ENCODE measurements at regions not wholly inside any gene's neighbourhood (a gene's known extent, or its start where the extent isn't known, plus 50 kb on each side); places are given as distances from the start of the nearest gene placed in this dataset.

DNA sequence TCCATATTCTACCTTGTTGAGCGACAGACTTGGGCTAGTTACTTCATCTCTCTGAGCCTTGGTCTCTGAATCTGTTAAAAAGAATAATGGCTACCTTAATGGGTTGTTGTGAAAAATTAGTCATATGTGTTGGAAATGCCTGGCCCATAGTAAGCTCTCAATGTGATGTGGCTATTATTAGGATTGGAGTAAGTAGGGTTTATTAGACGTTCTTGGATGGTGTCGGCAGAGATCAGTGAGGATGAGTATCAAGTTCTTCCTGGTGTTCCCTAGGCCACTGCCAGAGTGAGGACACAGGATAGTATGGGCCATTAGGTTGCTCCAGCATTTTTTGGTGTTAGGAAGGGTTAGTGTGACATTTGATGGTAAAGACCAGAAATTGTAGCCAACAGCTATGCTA is 121.1 kb upstream of the DUSP10 start:
- DNase-seq, result no peak

DNA sequence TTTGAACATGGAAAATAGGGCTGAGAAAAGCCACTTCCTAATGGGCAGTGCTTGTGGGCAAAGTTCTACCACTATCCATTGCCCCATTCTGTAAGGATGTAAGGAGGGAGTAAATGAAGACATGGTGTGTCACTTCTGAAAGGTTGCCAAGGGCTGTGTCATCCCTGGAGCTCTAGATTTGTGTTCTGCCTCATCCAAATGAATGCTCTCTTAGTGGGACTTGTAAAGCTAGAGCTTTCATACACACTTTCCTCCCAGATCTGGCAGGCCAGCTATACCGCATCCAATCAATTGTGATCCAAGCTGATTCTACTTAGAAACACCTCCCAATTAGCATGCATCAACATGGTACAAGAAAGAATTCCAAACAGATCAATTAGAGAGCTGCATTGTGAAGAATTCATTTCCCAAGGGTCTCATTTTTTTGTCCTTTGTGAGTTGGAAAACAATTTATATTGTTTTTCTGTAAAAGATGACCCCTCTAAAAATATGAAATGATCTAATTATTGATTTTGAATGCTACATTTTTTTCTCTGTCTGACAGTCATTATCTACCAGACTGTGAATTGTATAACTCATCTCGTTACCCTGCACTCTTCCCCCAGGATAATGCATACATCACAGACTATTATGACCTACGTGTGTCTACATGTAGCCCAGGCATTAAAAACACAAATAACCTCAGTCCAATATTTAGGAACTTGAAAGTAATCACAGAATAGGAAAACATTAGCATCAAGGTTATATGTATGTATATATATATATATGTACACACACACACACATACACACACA is 117.1 kb upstream of the DUSP10 start:
- no peak for DNase-seq

DNA sequence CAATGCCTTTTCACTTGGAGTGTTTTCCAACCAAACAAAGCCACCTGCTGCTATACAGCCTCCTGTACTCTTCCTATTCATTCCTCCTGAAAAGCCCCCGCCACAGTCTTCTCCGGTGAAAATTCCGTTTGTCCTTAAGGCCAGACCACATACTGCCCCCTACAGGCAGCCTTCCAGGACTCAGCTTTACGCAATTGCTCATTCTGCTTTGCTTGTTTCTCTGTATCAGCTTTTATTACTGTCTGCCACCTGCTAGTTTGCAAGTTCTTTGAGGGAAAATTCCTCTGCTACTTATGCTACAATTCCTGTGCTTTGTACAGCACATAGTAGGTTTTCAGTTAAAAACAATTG is 115.2 kb upstream of the DUSP10 start:
- peak; percentile 34 for DNase-seq

DNA sequence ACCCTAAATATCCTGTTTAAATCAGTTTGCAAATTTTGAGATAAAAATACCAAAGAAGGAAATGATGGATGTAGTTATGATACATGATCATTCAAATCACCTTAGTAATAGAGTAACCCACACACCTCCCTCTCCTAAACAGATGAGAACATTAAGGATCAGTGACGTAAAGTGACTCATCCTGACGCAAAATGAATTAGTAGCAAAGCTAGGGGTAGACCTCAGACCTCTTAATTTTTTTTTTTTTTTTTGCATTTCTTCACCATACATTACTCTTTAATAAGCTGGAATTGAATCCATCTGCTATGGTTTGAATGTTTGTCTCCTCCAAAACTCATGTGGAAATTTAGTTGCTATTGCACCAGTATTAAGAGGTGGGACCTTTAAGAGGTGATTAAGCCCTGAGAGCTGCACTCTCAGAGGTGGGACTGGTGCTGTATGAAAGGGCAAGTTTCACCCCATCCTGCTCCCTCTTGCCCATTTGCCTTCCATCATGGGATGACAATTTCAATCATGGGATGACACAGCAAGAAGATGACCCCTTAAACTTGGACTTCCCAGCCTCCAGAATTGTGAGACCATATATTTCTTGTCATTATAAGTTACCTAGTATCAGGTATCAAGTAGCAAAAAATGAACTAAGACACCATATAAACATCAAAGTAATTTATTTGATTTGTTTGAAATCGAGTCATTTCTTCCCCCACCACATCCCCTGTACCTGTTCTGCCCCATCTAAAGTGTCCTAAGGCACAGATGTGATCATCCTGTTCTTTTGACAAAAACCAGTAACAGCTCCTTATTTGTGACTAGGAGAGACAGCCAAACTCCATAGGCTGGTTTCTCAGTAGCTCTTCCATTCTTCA is 114.6 kb upstream of the DUSP10 start:
- no peak for DNase-seq

DNA sequence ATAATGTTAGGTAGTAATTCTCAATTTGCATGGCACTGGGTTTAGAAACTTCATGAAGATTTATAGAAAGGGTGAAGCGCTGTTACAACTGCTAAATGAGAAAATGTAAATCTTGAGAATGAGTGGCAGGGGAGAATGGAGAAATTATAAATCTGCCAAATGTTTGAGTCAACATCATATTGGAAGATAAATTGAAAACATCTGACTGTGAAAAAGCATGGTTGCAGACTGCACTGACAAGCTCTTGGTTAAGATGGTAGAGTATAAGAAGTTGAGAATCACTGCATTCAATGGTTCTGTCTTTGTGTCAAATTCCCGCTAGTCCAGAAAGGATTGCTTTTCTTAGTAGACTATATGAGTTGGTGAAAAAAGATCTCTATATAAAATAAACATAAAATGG is 113.3 kb upstream of the DUSP10 start:
- DNase-seq, result no peak

DNA sequence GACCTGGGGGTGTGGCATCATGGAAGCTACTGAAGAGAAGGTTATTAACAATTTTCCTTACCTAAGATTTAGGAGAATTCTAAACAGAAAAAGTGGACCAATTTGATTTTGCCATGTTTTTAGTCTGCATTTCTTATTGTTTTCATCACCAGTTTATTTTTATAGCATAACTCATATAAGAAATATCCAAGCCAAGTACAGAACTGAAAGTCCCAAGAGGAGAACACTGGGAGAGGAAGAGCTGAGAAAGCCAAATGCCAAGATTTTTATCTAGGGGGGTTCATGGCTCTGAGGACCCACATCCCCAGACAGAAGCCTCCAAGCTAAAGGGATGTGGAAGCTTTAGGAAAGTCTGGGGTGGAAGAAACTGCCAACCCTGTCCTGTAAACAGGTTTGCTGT is 109.4 kb upstream of the DUSP10 start:
- DNase-seq, result no peak

DNA sequence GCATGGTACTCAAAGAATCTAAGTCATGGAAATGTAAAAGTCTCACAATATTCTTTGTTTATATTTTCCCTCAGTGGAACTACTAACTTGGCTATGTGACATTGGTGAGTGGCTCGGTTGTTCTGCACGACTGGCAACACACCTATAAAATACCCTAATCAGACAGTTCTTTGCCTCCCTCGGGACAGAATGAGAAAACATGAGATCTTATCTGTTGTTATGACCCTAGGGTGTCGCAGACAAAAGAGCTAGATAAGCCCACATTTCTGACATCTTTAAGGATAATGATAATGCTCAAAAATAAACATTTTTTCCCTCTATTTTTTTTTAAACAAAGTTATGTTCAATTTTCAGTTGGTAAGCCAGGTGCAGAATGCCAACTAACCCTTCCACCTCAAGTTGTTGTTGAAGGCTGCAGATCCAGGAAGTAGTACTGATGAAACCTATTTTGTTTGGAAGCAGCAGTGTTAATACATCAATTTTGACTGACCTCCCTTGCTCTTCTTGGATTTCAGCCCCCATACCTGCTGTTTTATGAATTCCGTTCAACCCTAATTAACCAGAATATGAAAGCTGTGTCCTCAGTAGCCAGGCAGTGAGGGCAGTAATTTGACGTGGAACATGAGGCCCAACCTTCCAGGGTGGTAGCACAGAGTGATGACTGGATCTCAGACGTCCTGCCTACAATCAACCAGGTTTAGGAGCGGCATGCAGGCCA is 108.7 kb upstream of the DUSP10 start:
- DNase-seq, result no peak

GRCh38 chr1:221849897-221850296 is 108.0 kb upstream of the DUSP10 start:
- no peak for DNase-seq

GRCh38 chr1:221849110-221849509 is 107.2 kb upstream of the DUSP10 start:
- no peak for DNase-seq

DNA sequence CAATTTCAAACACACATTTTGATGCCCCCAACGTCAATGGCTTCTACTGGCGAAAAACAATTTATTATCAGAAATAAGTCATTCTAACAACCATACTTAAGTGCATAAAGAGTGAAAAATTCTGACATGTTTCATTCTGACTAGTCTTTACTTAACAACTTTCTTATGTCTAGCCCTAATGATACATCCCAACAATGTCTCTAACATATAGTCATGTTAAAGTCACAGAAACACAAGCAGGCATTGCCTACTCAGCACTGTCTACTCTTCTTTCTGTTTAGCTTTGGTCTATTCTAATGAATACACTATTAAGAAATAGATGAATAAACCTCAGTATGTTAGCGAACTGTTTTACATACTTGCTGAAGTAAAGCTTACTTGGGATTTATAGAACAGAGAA is 105.8 kb upstream of the DUSP10 start:
- no peak for DNase-seq

DNA sequence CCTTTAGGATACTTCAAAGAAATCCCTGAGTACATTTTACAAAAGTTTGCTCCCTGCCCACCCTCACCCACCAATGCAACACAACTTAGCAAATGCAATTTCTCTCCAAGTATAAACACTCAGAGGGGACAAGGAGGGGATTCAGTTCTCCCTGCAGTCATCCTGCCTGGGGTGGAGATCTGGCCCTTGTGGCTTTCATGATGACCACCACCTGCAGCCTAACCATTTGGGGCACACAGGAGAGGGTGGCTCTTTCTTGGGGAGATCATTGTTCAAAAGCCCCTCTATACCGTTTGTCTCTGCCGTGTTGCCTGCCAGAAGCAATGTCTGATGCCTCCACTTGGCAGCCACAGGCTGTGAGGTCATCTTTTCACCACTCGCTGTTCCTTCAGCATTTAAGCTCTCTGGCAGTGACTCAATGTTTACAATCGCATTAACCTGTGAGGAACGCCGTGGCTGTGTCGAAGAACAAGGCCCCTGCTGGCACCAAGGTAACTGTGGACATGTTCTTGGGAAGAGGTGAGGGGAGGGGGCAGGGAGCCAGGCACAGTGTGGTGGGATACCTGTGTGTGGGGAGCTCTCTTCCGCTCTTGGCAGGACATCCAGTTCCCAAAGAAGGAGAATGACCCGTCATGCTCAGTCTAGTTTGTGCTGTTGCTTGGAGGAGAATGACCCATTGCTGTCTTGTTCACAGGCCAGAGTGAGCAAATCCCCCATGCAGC is 103.9 kb upstream of the DUSP10 start:
- DNase-seq, result peak; percentile 62

GRCh38 chr1:221841983-221842335 is 100.1 kb upstream of the DUSP10 start:
- no peak for DNase-seq

- no peak for DNase-seq
Measured at GRCh38 chr1:221841251-221841982, 99.5 kb upstream of the DUSP10 start.

DNA sequence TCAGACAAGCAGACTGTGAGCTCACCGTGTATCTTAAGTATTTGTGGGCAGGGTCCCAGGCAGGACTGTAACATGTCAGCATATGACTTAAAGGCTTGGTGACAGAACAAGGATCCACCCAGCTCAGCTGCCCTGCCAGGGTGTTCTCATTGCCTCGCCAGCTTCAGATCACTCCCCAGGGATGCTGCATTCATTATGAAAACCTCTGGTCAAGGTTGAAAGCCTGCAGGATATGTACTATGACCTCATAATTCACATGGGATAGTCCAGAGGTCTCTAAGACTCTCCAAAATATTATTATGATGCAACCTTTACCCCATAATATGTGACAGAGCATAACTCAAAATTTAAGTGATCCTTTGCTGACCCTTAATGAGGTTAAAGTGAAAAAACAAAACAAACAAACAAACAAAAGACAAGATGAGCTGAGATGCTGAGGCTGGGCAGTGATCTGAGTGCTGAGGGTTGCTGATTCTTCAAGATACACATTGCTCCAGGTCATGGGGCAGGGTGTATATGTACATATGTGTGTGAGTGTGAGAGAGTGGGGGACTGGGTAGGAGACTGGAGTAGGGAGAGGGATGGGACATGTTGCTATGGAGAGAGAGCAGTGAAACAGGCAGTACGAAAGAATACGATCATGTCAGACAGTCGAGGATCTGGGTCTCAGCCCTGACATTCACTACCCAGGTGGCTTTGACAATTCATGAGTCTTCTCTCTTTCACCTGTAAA is 98.8 kb upstream of the DUSP10 start:
- DNase-seq, result no peak

GRCh38 chr1:221839782-221840395 is 98.0 kb upstream of the DUSP10 start:
- no peak for DNase-seq

DNA sequence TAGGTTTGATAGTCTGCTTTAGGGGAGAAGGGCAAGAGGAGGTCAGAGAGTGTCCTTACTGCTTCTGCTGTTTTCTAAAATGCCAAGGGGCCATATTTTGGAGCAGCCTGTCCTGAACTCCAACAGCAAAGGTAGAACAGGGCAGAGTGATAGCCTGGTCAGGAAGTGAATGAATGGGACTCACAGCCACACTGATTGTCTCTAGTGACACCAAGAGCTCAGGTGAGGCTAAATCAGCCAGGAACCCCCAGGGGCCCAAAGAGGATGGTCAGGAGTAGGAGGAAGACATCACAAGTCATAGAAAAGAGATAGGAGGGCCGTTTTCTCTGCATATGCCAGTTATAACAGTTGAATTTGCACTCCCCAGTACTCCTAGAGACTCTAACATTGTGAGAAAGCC is 97.4 kb upstream of the DUSP10 start:
- DNase-seq, result no peak

- no peak for DNase-seq
Measured at GRCh38 chr1:221837896-221838295, 96.0 kb upstream of the DUSP10 start.

- no peak for DNase-seq
Measured at GRCh38 chr1:221834698-221835513, 93.0 kb upstream of the DUSP10 start.

- DNase-seq, result no peak
Measured at GRCh38 chr1:221832617-221833016, 90.7 kb upstream of the DUSP10 start.

GRCh38 chr1:221832151-221832550 is 90.3 kb upstream of the DUSP10 start:
- no peak for DNase-seq

All from SHP77 treated with DMSO at 0.1 percent for 48 hours (cell line).